HG03378 (cell line): ENCODE measurements at regions not wholly inside any gene's neighbourhood (a gene's known extent, or its start where the extent isn't known, plus 50 kb on each side); places are given as distances from the start of the nearest gene placed in this dataset.

ENCODE experiments used
- ATAC-seq: cut with Tn5 transposase; IDR thresholded peaks from one replicate; pipeline ENCODE4 v1.9.1; 2021; ENCODE audit warnings: mild to moderate bottlenecking, moderate library complexity; ENCODE audit not compliant: unreplicated experiment

DNA sequence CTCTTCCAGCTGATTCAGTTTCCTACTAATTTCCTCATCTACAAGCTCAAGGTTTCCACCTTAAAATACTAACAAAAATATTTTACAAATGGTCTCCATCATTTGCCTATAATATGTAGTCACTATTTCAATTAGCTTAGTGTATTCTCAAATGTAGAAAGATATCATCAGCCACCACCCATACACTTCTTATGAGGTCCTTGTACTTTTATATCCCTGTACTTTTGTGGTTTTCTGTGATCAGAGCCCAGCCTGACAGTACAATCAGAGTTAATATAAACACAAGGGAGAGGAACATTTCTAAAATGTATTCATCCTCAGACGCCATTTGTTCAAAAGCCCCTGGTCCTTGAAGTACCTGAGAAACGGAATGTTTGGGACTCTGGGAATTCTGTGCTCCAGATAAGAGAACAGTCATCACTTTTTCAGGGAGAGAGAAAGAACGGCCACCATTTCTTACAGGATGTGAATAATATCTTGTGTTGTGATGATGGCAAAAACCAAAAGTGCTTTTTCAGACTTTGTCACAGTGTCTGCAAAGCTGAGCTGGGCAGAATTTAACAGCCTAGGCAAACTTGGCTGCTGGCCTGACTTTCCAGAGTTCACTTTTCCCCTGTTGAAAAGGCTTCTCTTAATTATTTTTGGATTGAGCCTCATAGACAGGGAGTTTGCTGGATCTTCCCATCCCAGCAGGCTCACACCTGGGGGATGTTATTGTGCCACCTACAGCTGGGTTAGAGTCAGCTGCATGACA, 361.7 kb upstream of the ACVR2A start:
- ATAC-seq: no peak

DNA sequence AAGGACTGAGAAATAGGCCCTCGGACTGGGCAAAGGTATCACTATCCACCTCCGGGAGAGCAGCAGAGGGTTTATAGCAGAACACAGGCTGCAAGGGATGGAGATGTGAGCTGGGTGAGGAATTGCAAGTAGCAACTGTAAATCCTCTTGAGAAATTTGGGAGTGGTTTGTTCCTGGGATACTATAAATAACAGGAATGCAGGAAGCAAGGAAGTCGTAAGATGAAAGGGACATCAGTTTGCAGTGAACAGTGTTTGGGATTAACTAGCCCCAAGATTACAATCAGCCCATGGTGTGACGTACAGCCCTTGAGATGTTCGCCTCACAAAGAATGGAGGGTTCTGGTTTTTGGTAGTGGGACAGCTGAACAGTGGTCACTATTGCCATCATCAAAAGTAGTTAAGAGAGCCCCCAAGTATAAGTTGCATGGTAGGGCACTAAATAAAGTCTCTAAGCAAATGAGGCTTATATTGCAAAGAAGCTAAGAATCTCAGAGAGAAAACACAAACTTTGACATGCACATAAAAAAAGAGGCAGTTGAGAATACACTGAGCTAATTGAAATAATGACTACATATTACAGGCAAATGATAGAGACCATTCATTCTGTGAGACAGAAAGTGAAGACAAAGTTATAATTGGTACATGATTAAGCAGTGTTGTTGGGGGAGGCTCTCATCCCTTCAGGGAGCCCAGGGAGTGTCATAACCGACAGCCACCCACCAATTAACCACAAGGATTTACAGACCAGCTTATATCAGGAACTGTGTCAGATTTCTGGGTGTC, 362.5 kb upstream of the ACVR2A start:
- ATAC-seq: no peak

DNA sequence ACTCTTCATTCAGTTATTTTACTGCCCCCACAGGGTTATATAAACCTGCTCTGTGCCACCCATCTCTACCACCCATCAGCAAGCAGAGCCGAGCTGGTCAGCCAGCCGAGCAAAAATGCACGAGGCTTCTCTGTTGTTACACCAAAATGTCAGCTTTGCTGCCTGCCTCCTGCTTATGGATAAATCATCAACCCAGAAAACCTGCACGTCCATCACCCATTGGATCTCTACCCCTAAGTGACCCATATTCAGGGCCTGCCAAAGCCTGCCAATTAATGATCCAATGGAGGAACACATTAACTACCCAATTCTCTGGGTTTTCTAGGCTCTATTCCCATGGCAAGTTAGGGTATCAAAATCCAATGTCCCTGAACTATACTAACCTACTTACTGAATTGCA, 365.5 kb upstream of the ACVR2A start:
- no peak for ATAC-seq

DNA sequence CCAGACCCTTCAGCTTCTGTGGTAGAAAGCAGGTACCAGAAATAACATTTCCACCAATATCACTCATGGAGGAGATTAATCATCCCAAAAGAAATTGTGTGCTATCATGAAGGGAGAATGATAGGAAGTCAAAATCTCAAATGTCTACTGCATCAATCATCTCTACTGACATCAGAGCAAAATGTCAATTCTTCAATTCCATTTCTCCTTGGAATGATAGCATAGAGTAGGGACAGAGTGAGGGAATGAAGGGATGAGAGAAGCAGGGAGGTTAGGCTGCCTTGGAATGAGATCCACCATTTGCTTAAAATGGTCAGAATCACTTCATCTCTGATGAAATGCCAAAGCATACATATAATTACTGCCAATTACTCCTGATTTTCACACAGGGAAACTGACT, 371.8 kb upstream of the ACVR2A start:
- ATAC-seq: no peak

DNA sequence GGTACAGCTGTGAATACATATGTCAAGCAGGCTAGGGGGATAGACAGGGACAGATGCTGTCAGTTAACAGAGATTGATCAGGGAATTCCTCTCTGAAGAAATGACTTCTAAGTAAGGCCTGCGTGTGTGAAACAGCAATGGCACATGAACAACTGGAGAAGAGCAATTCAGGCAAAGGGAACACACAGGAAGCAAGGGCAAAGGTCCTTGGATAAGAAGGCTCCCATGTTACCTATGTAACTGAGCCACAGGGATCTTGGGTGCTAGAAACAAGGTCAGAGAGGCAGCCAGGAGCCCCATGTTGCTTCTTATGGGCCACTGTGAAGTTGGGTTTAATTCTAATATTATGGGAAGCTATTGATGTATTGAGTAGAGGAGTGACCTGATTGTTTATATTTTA, 373.7 kb upstream of the ACVR2A start:
- ATAC-seq: no peak

DNA sequence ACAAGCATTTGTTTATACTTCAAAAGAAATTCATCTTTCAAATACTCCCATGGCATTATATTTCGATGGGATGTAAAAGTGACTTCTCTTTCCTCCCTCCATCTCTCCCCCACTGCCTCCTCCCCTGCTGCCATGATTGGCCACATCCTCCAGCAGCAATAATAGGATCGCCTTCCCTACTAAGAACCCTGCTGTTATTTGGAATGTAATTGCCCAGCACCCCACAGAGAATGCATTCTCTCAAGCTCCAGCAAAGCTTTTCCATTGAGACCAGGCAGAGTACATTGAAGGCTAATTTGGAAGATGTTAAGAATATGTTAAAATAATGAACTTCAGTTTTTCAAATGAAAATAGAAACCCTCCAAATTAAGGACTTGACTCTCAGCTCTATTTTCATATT, 375.4 kb upstream of the ACVR2A start:
- ATAC-seq: no peak

DNA sequence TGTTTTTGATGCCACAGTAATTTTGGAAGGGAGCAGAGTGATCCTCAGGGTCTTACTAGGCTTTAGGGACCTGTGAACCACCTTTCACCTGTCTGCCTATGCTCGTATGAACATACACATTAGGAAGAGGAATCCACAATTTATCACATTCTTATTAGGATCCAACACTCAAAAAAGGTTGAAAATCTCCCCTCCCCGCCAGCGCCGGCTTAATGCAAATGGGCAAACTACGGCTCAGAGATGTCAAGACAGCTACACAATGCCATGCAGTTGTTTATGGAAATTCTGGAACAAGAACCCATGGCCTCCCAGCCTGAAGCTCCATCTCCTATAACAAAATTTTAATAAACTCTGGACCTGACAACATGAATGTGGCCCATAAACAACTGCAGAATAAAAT, 375.9 kb upstream of the ACVR2A start:
- ATAC-seq: no peak

DNA sequence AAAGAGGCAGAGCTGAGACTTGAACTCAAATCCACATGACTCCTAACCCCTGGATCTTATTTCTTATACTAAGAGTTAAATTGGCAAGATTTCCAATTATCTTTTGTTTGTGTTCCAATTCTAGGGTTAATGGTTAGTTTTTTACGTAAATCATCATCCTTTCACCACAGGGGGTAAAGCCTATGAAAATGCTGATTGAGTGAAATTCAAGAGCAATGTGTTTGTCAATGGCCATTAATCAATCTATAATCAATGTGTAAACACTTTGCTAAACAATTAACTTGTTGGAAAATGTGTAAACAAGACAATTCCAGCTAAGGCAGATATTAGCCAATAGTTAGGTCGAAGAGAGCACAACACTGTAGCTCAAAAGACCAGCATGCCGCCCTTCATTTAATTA, 376.5 kb upstream of the ACVR2A start:
- no peak for ATAC-seq

DNA sequence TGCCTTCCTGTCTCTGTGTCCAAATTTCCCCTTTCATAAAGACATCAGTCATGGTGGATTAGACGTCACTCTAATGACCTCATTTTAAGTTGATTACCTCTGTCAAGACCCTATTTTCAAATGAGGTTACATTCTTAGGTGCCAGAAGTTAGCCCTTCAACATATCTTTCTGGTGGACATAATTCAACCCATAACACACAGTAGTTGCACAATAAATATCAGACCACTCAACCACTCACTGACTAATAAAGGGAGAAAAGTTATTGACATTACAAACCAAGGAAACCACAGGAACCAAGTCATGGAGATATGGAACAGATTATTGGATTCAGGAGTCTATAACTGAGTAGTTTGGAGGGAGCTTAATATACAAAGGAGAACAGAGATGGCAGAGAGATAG, 377.4 kb upstream of the ACVR2A start:
- no peak for ATAC-seq

DNA sequence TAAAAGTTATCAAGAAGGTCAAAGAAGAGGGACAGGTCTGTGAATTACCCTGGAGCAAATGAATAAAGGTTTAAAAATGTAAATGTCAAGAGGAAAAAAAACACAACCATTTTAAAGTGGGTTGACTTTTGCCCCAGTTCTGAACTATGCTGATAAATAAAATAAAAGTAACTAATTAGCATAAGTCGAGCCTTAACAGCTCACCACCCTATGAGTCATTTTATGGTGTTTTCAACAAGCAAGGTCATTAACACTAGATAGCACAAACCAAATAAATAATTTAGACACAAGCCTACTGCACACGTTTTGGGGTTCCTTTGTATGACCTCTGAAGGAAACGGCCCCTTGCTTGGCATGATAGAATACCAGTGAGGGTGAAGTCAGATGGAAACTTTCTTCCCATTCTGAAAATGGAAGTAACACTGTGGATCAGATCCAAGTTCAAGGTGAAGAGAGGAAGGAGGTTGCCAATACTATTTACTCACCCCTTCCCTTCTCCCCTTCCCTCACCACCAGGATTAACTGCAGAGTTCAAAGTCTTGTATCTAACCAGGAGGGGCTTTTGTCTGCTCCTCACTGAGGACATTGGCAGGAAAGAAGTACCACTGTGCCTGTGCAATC, 380.0 kb upstream of the ACVR2A start:
- no peak for ATAC-seq

DNA sequence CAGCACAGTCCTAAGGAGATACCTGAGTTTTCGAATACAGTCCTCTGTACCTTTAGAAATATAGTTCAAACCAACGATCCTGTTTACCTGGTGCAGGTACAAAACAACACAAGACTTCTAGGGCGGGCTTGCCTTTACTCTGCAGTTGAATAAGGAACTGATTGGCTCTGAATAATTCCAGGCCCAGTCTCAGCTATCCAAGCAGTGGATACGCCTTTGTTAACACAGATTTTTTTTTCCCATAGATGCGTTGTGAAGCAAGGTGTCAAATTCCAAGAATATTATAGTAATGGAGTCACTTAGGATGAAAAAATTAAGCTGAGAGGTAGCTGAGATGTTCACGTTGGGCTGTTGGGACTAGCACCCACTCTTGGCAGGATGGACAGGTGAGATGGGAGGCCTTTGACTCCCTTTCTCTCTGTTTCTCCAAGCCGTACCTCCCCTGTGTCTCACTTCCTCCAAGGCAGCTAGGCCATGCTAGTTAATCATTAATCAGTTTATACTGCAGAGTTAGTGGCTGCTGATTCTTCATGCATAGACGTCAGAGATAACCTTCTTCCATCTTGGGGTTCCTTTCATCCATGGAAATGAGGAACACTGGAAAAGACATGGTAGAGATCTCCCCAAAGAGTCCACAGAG, 380.8 kb upstream of the ACVR2A start:
- peak; percentile 94 for ATAC-seq

DNA sequence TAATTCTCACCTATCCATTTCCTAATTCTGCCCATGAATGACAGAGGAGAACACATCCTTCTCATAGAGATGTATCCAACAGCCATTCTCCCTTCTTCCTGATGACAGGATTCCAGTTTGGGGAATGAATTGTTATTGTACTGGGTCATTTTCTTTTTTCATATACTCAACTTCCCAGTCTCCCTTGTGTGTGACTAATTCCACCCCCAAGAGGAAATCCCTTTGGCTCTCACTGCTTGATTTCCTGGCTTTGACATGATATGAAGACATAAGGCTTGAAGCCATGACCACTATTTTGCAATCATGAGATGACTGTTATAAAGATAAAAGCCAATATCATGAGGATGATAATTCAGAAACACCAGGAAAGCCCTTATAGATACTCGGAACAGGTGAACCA, 384.7 kb upstream of the ACVR2A start:
- ATAC-seq: no peak

DNA sequence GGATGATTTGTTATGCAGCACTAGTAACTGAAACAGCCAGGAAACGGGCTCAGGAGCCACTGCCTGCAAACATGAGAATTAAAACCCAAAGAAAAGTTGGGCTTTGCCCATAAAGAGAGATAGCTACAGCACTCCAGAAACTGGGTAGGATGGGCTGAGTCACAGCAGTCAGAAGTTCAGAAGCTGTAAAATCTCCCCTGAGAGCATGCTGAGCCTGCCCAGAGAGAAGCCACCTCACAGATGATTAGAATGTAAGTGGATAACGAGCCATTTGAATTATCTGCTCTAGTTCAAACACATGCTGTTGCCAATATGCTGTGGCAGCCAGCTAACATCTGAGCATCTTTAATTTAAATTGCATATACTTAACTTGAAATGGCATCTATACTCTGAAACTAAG, 388.1 kb upstream of the ACVR2A start:
- ATAC-seq: no peak

DNA sequence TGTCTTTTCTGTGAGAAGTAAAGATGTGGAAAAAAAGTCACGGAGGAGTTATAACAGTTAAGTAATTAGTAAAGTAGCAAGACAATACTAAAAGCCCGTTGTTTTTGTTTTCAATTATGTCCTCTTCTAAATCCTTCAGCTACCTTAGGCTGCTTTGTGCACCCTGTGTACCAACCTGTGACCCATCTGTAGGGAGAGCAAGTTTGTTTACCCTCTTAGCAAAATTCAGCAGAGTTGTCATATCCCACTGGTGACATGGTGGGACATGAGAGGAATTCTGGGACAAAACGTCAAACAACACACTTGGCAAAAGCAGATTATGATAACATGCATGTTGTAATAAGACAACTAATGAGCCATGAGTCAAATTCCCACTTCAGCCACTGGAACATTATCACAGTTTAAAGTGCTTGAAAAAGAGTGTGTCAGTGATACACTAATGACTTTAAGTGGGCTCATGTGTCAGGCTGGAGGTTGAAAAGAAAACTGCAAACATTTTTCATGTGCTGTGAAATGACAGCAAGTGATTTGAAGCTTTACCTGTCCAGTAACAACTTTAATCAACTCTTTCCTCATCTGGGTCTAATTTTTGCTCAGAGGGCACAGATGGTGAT, 392.8 kb upstream of the ACVR2A start:
- no peak for ATAC-seq

DNA sequence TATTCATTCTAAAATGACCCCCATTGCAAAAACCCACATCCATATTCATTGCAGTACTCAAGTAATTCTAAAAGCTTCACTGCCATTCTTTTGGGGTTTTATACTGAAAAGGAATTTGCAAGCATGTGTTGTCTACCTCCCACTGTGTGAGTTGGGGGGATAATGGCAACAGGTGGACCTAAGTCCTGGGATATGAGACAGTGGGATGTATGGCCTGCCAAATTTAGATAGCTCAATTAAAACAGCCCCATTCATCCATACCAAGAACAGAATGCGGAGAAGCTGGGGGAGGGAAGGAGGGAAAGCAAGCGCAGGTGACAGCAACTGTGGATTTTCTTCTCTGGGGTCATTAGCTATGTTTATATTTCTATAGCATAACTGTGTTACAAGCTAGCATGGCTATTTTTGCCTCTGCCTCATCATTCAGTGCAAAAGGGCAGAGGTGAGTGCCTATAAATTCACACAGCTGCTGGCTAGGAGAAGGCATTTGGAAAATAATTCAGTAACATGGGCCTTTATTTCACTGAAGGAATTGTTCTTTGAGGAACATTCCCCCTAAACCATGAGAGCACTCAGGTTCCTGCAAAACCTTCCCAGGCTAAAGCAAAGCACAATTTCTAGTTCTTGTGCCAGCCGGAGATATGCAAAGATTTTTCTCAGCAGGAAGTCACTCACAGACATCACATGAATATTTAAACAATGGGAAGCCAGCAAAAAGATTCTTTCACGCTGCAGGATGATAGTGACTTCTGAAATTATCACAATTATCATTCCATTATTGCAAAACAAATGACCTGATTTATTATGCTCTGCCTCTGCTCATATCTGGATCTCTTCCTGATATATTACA, 393.9 kb upstream of the ACVR2A start:
- no peak for ATAC-seq

DNA sequence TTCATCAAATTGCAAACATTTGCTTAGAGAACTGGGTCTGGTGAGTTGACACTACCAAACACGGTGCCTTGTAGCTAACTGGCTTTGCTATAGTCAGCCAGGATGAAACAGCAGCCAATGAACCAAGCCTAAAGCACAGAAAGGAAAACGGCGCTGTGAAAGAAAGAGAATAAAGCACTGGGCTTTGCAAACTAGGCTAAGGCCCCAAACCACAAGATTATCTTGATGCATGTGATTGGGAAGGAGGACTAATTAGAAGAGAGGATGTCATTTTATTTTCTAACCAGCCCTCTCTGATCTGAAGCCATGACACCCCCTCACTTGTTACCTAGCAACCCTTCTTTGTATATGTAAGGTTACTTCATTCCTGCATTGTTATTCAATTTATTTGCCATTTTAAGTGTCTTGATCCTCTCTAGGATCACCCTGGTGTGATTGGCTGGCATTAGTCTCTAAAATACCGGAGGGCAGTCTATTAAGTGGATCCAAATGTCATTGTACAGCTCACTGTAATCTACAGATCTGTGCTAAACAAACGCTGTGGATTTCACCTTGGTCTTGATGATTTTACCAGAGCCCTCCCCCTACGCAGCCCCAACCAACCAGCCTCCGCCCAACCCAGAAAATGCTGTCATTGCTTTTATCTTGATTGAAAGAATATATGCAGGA, 395.4 kb upstream of the ACVR2A start:
- no peak for ATAC-seq

DNA sequence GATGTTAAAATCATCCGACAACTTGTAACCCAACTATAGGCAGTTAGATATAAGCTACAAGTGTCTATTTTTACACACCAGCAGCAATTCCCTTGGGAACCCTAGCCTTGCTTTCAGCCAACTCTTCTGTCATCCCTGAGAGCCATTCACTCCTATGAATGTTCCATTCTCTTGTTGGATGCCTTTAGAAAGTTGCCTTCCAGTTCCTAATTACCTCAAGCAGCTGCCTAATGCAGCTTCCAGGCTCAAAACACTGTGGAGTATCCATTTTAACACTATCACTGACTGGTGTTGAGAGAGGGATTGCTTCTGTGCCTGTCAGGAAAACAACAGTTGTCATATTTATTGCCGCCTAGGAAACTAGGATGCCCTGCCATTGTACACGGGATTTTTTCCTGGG, 402.0 kb upstream of the ACVR2A start:
- no peak for ATAC-seq

DNA sequence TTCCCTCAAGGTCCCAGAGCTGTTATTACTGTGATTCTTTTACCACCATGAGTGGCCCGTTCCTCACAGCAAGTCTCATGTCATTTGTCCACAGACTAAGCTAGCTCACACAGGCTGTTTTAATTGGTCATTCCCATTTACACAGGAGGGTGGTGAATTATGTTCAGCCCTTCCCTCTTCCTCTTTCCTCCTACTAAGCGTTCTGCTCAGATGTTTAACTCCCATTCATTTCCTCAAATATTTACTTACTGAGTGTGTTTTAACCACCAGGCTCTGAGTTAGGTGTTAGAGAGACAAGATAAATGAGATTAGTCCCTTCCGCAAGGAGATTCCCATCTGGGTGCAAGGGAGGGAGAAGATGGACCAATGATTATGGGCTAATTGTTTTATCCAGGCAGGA, 403.6 kb upstream of the ACVR2A start:
- no peak for ATAC-seq

DNA sequence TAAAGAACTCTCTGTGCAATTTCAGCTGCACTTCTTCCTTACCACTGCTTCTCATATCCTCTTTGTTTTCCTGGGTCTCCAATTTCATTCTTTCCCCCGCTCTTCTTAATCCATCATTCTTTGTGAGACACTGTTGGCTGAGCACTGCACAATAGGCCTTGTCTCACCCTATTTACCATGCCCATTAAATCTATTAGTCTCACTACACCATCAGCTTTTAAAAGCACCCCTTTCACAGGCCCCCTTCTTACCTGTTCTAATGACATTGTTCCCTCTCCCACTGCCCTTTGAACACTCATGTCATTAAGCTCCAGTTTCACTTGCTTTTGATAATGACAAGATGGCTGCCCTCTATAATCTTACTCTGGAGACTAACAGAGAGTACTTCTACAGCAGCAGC, 404.1 kb upstream of the ACVR2A start:
- ATAC-seq: no peak

DNA sequence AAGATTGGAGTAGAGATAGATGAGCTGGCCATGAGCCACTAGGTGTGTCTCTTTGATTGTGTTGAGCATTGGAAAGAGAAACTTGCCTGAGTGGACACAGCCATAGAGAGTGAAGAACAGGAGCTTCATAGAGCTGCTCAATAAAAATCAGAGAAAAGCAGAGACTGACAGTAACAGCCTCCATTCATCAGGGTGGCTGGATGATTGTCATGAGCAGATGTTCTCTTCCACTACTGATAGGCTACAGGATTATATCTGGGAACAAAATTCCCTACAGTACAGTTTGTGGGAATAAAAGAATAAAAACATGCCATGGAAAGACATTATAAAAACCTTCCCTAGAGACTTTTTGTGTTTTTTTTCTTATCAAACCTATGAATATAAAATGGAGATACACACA, 404.8 kb upstream of the ACVR2A start:
- no peak for ATAC-seq
